HEK293T (cell line): ENCODE measurements at regions not wholly inside any gene's neighbourhood (a gene's known extent, or its start where the extent isn't known, plus 50 kb on each side); places are given as distances from the start of the nearest gene placed in this dataset.

Experiments used
- ARNT ChIP-seq: fragments of 450-650 bp; IDR thresholded peaks from 2 replicates; pipeline ENCODE4 v1.6.1; 2017; ENCODE audit warnings: mild to moderate bottlenecking
- BHLHE40 ChIP-seq: fragments of 450-650 bp; IDR thresholded peaks from 2 replicates; pipeline ENCODE4 v1.6.1; 2016; ENCODE audit warnings: mild to moderate bottlenecking, moderate library complexity, borderline replicate concordance
- ELF4 ChIP-seq: fragments of 450-650 bp; IDR thresholded peaks from 2 replicates; pipeline ENCODE4 v1.6.1; 2017; ENCODE audit warnings: antibody characterized with exemption
- FOXA1 ChIP-seq: fragments of 450-650 bp; IDR thresholded peaks from 2 replicates; pipeline ENCODE4 v1.6.1; 2016; ENCODE audit warnings: mild to moderate bottlenecking
- FOXK2 ChIP-seq: fragments of 450-650 bp; IDR thresholded peaks from 2 replicates; pipeline ENCODE4 v1.6.1; 2016; ENCODE audit warnings: mild to moderate bottlenecking
- FOXM1 ChIP-seq: fragments of 450-650 bp; IDR thresholded peaks from 2 replicates; pipeline ENCODE4 v1.6.1; 2017; ENCODE audit warnings: mild to moderate bottlenecking, borderline replicate concordance
- HDGF ChIP-seq: fragments of 450-650 bp; IDR thresholded peaks from 2 replicates; pipeline ENCODE4 v1.6.1; 2017; ENCODE audit warnings: antibody characterized with exemption, borderline replicate concordance
- LEF1 ChIP-seq: fragments of 450-650 bp; IDR thresholded peaks from 2 replicates; pipeline ENCODE4 v1.6.1; 2017; ENCODE audit warnings: mild to moderate bottlenecking, borderline replicate concordance
- NFRKB ChIP-seq: fragments of 450-650 bp; IDR thresholded peaks from 2 replicates; pipeline ENCODE4 v1.6.1; 2016; ENCODE audit warnings: mild to moderate bottlenecking, moderate library complexity
- SP1 ChIP-seq: fragments of 450-650 bp; IDR thresholded peaks from 2 replicates; pipeline ENCODE4 v1.6.1; 2017
- SUZ12 ChIP-seq: fragments of 450-650 bp; IDR thresholded peaks from 2 replicates; pipeline ENCODE4 v1.6.1; 2016; ENCODE audit warnings: mild to moderate bottlenecking
- TARDBP ChIP-seq: fragments of 450-650 bp; IDR thresholded peaks from 2 replicates; pipeline ENCODE4 v1.6.1; 2016

DNA sequence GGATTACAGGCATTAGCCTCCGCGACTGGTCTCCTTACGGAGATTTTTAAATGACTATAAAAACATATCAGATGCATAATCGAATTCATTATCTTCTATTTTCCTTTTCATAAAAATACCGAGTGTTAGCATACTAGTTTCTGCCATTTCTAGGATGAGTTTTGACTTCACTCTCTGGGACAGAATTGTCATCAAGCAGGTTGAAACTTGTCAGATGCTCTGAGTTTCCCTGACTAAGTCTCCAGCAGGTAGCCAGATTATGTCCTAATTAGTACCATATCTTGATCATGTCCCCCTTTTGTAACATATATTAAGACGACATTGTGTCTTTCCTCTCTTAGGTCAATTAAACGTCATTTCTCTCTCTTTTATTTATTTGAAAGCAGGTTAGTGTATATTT lies 103.5 kb upstream of the RASSF8 start:
- TF ChIP-seq LEF1 (no peak), ELF4 (no peak), SUZ12 (no peak), FOXM1 (no peak), TARDBP (no peak), ARNT (no peak), SP1 (no peak), BHLHE40 (no peak), NFRKB (no peak), HDGF (no peak), FOXK2 (no peak), FOXA1 (no peak)
